ENCODE measurements at regions not wholly inside any gene's neighbourhood (a gene's known extent, or its start where the extent isn't known, plus 50 kb on each side); places are given as distances from the start of the nearest gene placed in this dataset.

DNA sequence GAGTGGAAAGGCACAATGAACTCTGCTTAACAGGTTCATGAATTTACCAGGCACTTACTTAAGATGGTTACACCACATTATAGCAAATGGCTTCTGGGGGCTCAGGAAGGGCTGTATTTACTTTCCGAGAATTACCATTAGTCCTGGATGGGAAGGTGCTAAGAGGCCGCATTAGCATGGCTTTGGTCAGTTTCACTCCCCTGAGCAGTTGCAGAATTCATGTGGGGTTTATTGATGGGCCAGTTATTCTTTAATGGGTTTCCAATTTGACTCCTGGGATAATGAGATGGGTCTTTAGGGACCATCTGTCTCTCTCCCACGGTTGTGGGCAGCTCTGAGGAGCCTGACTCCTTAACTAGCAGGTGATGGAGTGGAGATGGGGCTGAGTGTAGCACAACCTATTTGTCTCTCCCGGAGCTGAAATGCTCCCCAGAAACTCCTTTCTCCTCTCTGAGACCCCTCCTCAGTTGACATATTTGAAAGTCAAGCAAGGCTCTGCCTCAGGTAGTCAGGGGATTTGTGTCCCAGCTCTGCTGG is 652.5 kb downstream of the HS3ST4 start:
- in situ Hi-C loops (cut with HindIII; ENCODE audit: extremely low pct_ligation_motif_present, low pct_unique_long_range_greater_than_20kb) (no loop called here), intact Hi-C loops (cut with micrococcal nuclease; ENCODE audit: unreplicated experiment) (no loop called here)
- 4% methylated on average over 4 of the region's 4 CpGs for WGBS (ENCODE audit: low lambda C conversion rate)
- TF ChIP-seq E2F1 (CRISPR knock-in tag; IDR thresholded peaks at IDR 0.05) (no peak), JUNB (CRISPR knock-in tag; IDR thresholded peaks at IDR 0.05; ENCODE audit: borderline replicate concordance) (no peak), PAXIP1 (CRISPR knock-in tag; conservative IDR thresholded peaks at IDR 0.05) (no peak), THYN1 (CRISPR knock-in tag; IDR thresholded peaks at IDR 0.05; ENCODE audit: borderline replicate concordance, low read depth) (no peak), ZSCAN9 (CRISPR knock-in tag; IDR thresholded peaks at IDR 0.05; ENCODE audit: borderline replicate concordance) (no peak), ZNF451 (CRISPR knock-in tag; IDR thresholded peaks at IDR 0.05) (no peak), HDAC1 (CRISPR knock-in tag; IDR thresholded peaks at IDR 0.05) (no peak), WIZ (CRISPR knock-in tag; IDR thresholded peaks at IDR 0.05) (no peak), GPN1 (CRISPR knock-in tag; IDR thresholded peaks at IDR 0.05; ENCODE audit: borderline replicate concordance) (no peak), MBNL3 (CRISPR knock-in tag; conservative IDR thresholded peaks at IDR 0.05) (no peak), ZNF296 (CRISPR knock-in tag; conservative IDR thresholded peaks at IDR 0.05) (no peak), PHF8 (CRISPR knock-in tag; IDR thresholded peaks at IDR 0.05) (no peak), FIP1L1 (IDR thresholded peaks at IDR 0.05; ENCODE audit: borderline replicate concordance, insufficient read depth, low read depth, low read length) (no peak), HCFC1 (IDR thresholded peaks at IDR 0.05; ENCODE audit: low read depth, low read length) (no peak), ZNF644 (CRISPR knock-in tag; IDR thresholded peaks at IDR 0.05; ENCODE audit: low read depth) (no peak), USF2 (IDR thresholded peaks at IDR 0.05; ENCODE audit: low read depth, low read length) (no peak), USF2 (CRISPR knock-in tag; IDR thresholded peaks at IDR 0.05; ENCODE audit: borderline replicate concordance) (no peak)
- TF ChIP-seq, protein P1, sequence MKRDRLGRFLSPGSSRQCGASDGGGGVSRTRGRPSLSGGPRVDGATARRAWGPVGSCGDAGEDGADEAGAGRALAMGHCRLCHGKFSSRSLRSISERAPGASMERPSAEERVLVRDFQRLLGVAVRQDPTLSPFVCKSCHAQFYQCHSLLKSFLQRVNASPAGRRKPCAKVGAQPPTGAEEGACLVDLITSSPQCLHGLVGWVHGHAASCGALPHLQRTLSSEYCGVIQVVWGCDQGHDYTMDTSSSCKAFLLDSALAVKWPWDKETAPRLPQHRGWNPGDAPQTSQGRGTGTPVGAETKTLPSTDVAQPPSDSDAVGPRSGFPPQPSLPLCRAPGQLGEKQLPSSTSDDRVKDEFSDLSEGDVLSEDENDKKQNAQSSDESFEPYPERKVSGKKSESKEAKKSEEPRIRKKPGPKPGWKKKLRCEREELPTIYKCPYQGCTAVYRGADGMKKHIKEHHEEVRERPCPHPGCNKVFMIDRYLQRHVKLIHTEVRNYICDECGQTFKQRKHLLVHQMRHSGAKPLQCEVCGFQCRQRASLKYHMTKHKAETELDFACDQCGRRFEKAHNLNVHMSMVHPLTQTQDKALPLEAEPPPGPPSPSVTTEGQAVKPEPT (CRISPR knock-in tag; IDR thresholded peaks at IDR 0.05; ENCODE audit: low read depth) = no peak

More for the DNA sequence above, 652.5 kb downstream of the HS3ST4 start:
- Histone ChIP-seq H3K4me2 (ENCODE audit: low read depth, low read length) (no peak overlapping the region), H3K9ac (ENCODE audit: insufficient read depth, low read depth, low read length) (no peak overlapping the region), H3K27me3 (ENCODE audit: control insufficient read depth in 1 of 2, insufficient read depth in 2 of 2, low read length in 2 of 2) (no peaks in the 10 kb centered on the region), H3K27ac (ENCODE audit: extremely low read length, insufficient read depth, low read length) (no peak overlapping the region), H3K4me3 (replicated peaks in 1 of 3; ENCODE audit: insufficient read depth in 1 of 3, low read depth in 2 of 3, low read length in 3 of 3) (no peak overlapping the region), H2AFZ (ENCODE audit: low read length) (no peak overlapping the region), H3K9me3 (ENCODE audit: low read length) (no peaks in the 10 kb centered on the region), H3K79me2 (ENCODE audit: insufficient read depth, low read length) (no peaks in the 10 kb centered on the region), H4K20me1 (ENCODE audit: insufficient read depth, low read length) (no peaks in the 10 kb centered on the region), H3K4me1 (ENCODE audit: insufficient read depth, low read length) (no peaks in the 10 kb centered on the region), H3K36me3 (replicated peaks in 1 of 2; ENCODE audit: control insufficient read depth in 1 of 2, insufficient read depth in 2 of 2, low read length in 2 of 2) (no peaks in the 10 kb centered on the region)
- CTCF ChIA-PET (ENCODE audit: low intra/inter-chr PET ratio, low total read pairs) = no interaction called here
- POLR2A ChIA-PET = no interaction called here
- ATAC-seq (no peak), DNase-seq (ENCODE audit: low spot score) (no peak), FAIRE-seq (no peak)
- no TSS peak for BruUV-seq (replicated peaks)

All from HepG2 (cell line).